ENCODE measurements at regions not wholly inside any gene's neighbourhood (a gene's known extent, or its start where the extent isn't known, plus 50 kb on each side); places are given as distances from the start of the nearest gene placed in this dataset.

GRCh38 chr2:15751477-15751876, 159.8 kb downstream of the DDX1 start:
- Histone ChIP-seq H3K27me3 (ENCODE audit: control insufficient read depth in 5 of 5, insufficient read depth in 4 of 5, low read length in 5 of 5) (no peaks in the 10 kb centered on the region), H3K9ac (ENCODE audit: low read length in 5 of 5) (no peak overlapping the region), H3K36me3 (ENCODE audit: control insufficient read depth in 5 of 5, insufficient read depth in 5 of 5, low read length in 5 of 5) (no peaks in the 10 kb centered on the region), H3K4me1 (ENCODE audit: control insufficient read depth in 5 of 5, insufficient read depth in 5 of 5, low read length in 5 of 5) (peaks cover 2 to 14% (median 8%) of the 10 kb centered on the region in 5 donors), H3K9me3 (ENCODE audit: control insufficient read depth in 5 of 5, low read length in 5 of 5) (peaks cover 0 to 4% (median 0%) of the 10 kb centered on the region in 5 donors), H3K27ac (ENCODE audit: low read depth, low read length) (no peak overlapping the region), H3K4me3 (ENCODE audit: low read depth in 1 of 5, low read length in 5 of 5) (no peak overlapping the region)

- Histone ChIP-seq H3K4me3 (ENCODE audit: low read depth in 1 of 5, low read length in 5 of 5) (no peak overlapping the region), H3K9me3 (ENCODE audit: control insufficient read depth in 5 of 5, low read length in 5 of 5) (peaks cover 0 to 4% (median 0%) of the 10 kb centered on the region in 5 donors), H3K27ac (ENCODE audit: low read depth, low read length) (no peak overlapping the region), H3K4me1 (ENCODE audit: control insufficient read depth in 5 of 5, insufficient read depth in 5 of 5, low read length in 5 of 5) (peaks cover 2 to 14% (median 8%) of the 10 kb centered on the region in 5 donors), H3K36me3 (ENCODE audit: control insufficient read depth in 5 of 5, insufficient read depth in 5 of 5, low read length in 5 of 5) (no peaks in the 10 kb centered on the region), H3K27me3 (ENCODE audit: control insufficient read depth in 5 of 5, insufficient read depth in 4 of 5, low read length in 5 of 5) (no peaks in the 10 kb centered on the region), H3K9ac (ENCODE audit: low read length in 5 of 5) (no peak overlapping the region)
Observed at GRCh38 chr2:15752552-15753232, 161.0 kb downstream of the DDX1 start.

- no peaks in the 10 kb centered on the region for H3K27me3 ChIP-seq (ENCODE audit: control insufficient read depth in 5 of 5, insufficient read depth in 4 of 5, low read length in 5 of 5)
- no peaks in the 10 kb centered on the region for H3K36me3 ChIP-seq (ENCODE audit: control insufficient read depth in 5 of 5, insufficient read depth in 5 of 5, low read length in 5 of 5)
- no peak overlapping the region for H3K4me3 ChIP-seq (ENCODE audit: low read depth in 1 of 5, low read length in 5 of 5)
- H3K4me1 ChIP-seq (ENCODE audit: control insufficient read depth in 5 of 5, insufficient read depth in 5 of 5, low read length in 5 of 5): peaks cover 2 to 14% (median 8%) of the 10 kb centered on the region in 5 donors
- no peak overlapping the region for H3K27ac ChIP-seq (ENCODE audit: low read depth, low read length)
- no peak overlapping the region for H3K9ac ChIP-seq (ENCODE audit: low read length in 5 of 5)
- H3K9me3 ChIP-seq (ENCODE audit: control insufficient read depth in 5 of 5, low read length in 5 of 5): peaks cover 0 to 8% (median 0%) of the 10 kb centered on the region in 5 donors
Observed at GRCh38 chr2:15753233-15753798, 161.6 kb downstream of the DDX1 start.

- Histone ChIP-seq H3K4me3 (ENCODE audit: low read depth in 1 of 5, low read length in 5 of 5) (no peak overlapping the region), H3K4me1 (ENCODE audit: control insufficient read depth in 5 of 5, insufficient read depth in 5 of 5, low read length in 5 of 5) (peaks cover 2 to 14% (median 8%) of the 10 kb centered on the region in 5 donors)
Observed at GRCh38 chr2:15753811-15754702, 162.4 kb downstream of the DDX1 start.

GRCh38 chr2:15754703-15755099, 163.0 kb downstream of the DDX1 start:
- H3K27me3 ChIP-seq (ENCODE audit: control insufficient read depth in 5 of 5, insufficient read depth in 4 of 5, low read length in 5 of 5): no peaks in the 10 kb centered on the region
- H3K27ac ChIP-seq (ENCODE audit: low read depth, low read length): no peak overlapping the region
- no peak overlapping the region for H3K4me3 ChIP-seq (ENCODE audit: low read depth in 1 of 5, low read length in 5 of 5)

More at GRCh38 chr2:15753811-15754702, 162.4 kb downstream of the DDX1 start:
- Histone ChIP-seq H3K9ac (ENCODE audit: low read length in 5 of 5) (no peak overlapping the region), H3K27me3 (ENCODE audit: control insufficient read depth in 5 of 5, insufficient read depth in 4 of 5, low read length in 5 of 5) (no peaks in the 10 kb centered on the region), H3K36me3 (ENCODE audit: control insufficient read depth in 5 of 5, insufficient read depth in 5 of 5, low read length in 5 of 5) (no peaks in the 10 kb centered on the region), H3K9me3 (ENCODE audit: control insufficient read depth in 5 of 5, low read length in 5 of 5) (peaks cover 0 to 14% (median 2%) of the 10 kb centered on the region in 5 donors), H3K27ac (ENCODE audit: low read depth, low read length) (no peak overlapping the region)

GRCh38 chr2:15755528-15755927, 163.9 kb downstream of the DDX1 start:
- Histone ChIP-seq H3K27me3 (ENCODE audit: control insufficient read depth in 5 of 5, insufficient read depth in 4 of 5, low read length in 5 of 5) (no peaks in the 10 kb centered on the region), H3K4me3 (ENCODE audit: low read depth in 1 of 5, low read length in 5 of 5) (no peak overlapping the region), H3K27ac (ENCODE audit: low read depth, low read length) (no peak overlapping the region), H3K36me3 (ENCODE audit: control insufficient read depth in 5 of 5, insufficient read depth in 5 of 5, low read length in 5 of 5) (no peaks in the 10 kb centered on the region), H3K9ac (ENCODE audit: low read length in 5 of 5) (no peak overlapping the region), H3K4me1 (ENCODE audit: control insufficient read depth in 5 of 5, insufficient read depth in 5 of 5, low read length in 5 of 5) (peaks cover 0 to 9% (median 0%) of the 10 kb centered on the region in 5 donors), H3K9me3 (ENCODE audit: control insufficient read depth in 5 of 5, low read length in 5 of 5) (peaks cover 0 to 14% (median 2%) of the 10 kb centered on the region in 5 donors)

More at GRCh38 chr2:15754703-15755099, 163.0 kb downstream of the DDX1 start:
- peaks cover 0 to 14% (median 2%) of the 10 kb centered on the region in 5 donors for H3K9me3 ChIP-seq (ENCODE audit: control insufficient read depth in 5 of 5, low read length in 5 of 5)
- no peak overlapping the region for H3K9ac ChIP-seq (ENCODE audit: low read length in 5 of 5)
- H3K36me3 ChIP-seq (ENCODE audit: control insufficient read depth in 5 of 5, insufficient read depth in 5 of 5, low read length in 5 of 5): no peaks in the 10 kb centered on the region
- peaks cover under 1 to 11% (median 6%) of the 10 kb centered on the region in 5 donors for H3K4me1 ChIP-seq (ENCODE audit: control insufficient read depth in 5 of 5, insufficient read depth in 5 of 5, low read length in 5 of 5)

- H3K27ac ChIP-seq (ENCODE audit: low read depth, low read length): no peak overlapping the region
- H3K9me3 ChIP-seq (ENCODE audit: control insufficient read depth in 5 of 5, low read length in 5 of 5): peaks cover 0 to 14% (median 2%) of the 10 kb centered on the region in 5 donors
- H3K4me1 ChIP-seq (ENCODE audit: control insufficient read depth in 5 of 5, insufficient read depth in 5 of 5, low read length in 5 of 5): peaks cover 0 to 9% (median 0%) of the 10 kb centered on the region in 5 donors
- no peaks in the 10 kb centered on the region for H3K27me3 ChIP-seq (ENCODE audit: control insufficient read depth in 5 of 5, insufficient read depth in 4 of 5, low read length in 5 of 5)
- H3K4me3 ChIP-seq (ENCODE audit: low read depth in 1 of 5, low read length in 5 of 5): no peak overlapping the region
- no peak overlapping the region for H3K9ac ChIP-seq (ENCODE audit: low read length in 5 of 5)
- H3K36me3 ChIP-seq (ENCODE audit: control insufficient read depth in 5 of 5, insufficient read depth in 5 of 5, low read length in 5 of 5): no peaks in the 10 kb centered on the region
Observed at GRCh38 chr2:15756011-15756550, 164.4 kb downstream of the DDX1 start.

- H3K27me3 ChIP-seq (ENCODE audit: control insufficient read depth in 5 of 5, insufficient read depth in 4 of 5, low read length in 5 of 5): no peaks in the 10 kb centered on the region
- no peaks in the 10 kb centered on the region for H3K36me3 ChIP-seq (ENCODE audit: control insufficient read depth in 5 of 5, insufficient read depth in 5 of 5, low read length in 5 of 5)
Observed at GRCh38 chr2:15756882-15757819, 165.5 kb downstream of the DDX1 start.

More at GRCh38 chr2:15756882-15757819, 165.5 kb downstream of the DDX1 start:
- H3K4me3 ChIP-seq (ENCODE audit: low read depth in 1 of 5, low read length in 5 of 5): no peak overlapping the region
- peaks cover 0 to 9% (median 0%) of the 10 kb centered on the region in 5 donors for H3K4me1 ChIP-seq (ENCODE audit: control insufficient read depth in 5 of 5, insufficient read depth in 5 of 5, low read length in 5 of 5)
- H3K9me3 ChIP-seq (ENCODE audit: control insufficient read depth in 5 of 5, low read length in 5 of 5): peaks cover 0 to 14% (median 2%) of the 10 kb centered on the region in 5 donors
- no peak overlapping the region for H3K27ac ChIP-seq (ENCODE audit: low read depth, low read length)
- no peak overlapping the region for H3K9ac ChIP-seq (ENCODE audit: low read length in 5 of 5)

All from subcutaneous abdominal adipose tissue (tissue), 5 donors.